ENCODE measurements at regions not wholly inside any gene's neighbourhood (a gene's known extent, or its start where the extent isn't known, plus 50 kb on each side); places are given as distances from the start of the nearest gene placed in this dataset.

DNA sequence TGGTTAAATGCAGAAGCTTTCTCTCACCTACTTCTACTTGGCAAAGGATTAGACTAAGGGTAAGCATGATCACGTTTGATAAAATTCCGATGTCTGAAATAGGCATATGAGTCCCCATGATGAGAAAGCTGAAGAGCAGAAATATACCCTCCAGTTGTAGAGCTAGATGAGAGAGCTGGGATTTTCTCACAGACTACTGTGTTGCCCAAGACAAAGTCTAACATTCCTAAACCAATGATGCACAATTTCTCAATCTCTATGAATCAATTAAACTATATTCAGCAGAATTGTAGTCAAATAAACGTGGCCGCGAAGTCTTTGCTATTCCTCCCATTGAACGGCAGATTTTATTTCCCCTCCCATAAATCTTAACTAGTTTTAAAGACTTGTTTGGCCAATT lies 699.2 kb downstream of the KCNT2 start:
- DNase-seq (ENCODE audit: low read depth), result no peak
- TF ChIP-seq, protein P1, sequence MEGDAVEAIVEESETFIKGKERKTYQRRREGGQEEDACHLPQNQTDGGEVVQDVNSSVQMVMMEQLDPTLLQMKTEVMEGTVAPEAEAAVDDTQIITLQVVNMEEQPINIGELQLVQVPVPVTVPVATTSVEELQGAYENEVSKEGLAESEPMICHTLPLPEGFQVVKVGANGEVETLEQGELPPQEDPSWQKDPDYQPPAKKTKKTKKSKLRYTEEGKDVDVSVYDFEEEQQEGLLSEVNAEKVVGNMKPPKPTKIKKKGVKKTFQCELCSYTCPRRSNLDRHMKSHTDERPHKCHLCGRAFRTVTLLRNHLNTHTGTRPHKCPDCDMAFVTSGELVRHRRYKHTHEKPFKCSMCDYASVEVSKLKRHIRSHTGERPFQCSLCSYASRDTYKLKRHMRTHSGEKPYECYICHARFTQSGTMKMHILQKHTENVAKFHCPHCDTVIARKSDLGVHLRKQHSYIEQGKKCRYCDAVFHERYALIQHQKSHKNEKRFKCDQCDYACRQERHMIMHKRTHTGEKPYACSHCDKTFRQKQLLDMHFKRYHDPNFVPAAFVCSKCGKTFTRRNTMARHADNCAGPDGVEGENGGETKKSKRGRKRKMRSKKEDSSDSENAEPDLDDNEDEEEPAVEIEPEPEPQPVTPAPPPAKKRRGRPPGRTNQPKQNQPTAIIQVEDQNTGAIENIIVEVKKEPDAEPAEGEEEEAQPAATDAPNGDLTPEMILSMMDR (IDR thresholded peaks at IDR 0.05; ENCODE audit: insufficient read depth, low read depth, low read length, missing control alignments), result no peak
- no peak overlapping the region for H3K4me3 ChIP-seq (ENCODE audit: low read depth, low read length)

DNA sequence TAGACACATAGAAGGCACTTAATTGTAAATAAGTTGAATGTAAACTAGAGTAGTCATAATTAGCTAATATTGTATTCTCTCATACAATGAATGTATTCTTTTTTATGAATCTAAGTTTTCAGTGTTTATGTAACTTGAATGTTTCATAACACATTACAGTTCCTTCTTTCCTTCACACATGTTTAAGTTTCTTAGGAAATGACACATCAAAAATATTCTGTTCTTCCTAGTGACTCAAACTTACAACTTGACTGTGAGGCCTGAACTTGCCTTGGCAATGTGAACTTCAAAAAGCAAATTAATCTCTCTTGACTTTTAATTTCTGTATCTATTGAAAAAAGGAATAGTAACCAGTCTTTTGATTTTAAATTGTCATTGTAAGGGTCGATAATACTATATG lies 700.1 kb downstream of the KCNT2 start:
- no peak overlapping the region for H3K4me3 ChIP-seq (ENCODE audit: low read depth, low read length)
- TF ChIP-seq, protein P1 (IDR thresholded peaks at IDR 0.05; ENCODE audit: insufficient read depth, low read depth, low read length, missing control alignments), result no peak
- no peak for DNase-seq (ENCODE audit: low read depth)

DNA sequence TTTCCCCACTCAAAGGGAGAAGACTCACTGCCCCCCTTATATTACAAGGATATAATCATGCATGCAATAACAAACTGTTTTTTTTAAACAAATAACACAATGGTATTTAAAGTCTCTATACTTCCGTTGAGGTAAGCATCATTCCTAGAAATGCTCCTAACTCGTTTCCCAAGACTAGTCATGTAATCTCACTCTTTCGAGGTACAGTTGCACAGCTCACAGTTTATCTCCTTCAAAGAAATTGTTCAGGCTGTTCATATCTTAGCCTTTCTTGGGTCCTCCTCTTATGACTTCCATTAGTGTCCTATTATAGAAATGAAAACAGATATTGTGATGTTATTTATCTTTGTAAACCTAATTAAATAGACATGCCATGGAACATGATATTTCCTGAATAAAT lies 705.0 kb downstream of the KCNT2 start:
- DNase-seq (ENCODE audit: low read depth), result no peak
- H3K4me3 ChIP-seq (ENCODE audit: low read depth, low read length), result no peak overlapping the region
- TF ChIP-seq, protein P1 (IDR thresholded peaks at IDR 0.05; ENCODE audit: insufficient read depth, low read depth, low read length, missing control alignments), result no peak

DNA sequence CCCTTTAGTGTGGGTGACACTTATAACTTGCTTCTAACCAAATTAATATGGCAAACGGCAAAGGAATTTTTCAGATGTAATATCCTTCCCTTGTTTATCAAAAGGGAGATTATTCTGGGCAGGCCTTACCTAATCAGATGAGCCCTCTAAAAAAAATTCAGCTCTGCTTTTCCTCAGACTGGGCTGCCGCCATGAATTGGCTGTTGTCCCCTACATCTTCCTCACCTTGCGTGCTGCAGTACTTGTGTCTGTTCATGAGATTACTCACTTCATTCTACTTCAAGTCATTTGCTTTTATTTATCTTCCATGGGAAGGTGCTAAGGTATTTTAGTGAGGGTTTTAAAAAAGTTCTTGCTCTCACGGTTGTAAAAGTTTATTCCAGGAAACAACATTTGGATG lies 705.5 kb downstream of the KCNT2 start:
- DNase-seq (ENCODE audit: low read depth), result no peak
- TF ChIP-seq, protein P1 (IDR thresholded peaks at IDR 0.05; ENCODE audit: insufficient read depth, low read depth, low read length, missing control alignments), result no peak
- H3K4me3 ChIP-seq (ENCODE audit: low read depth, low read length), result no peak overlapping the region

DNA sequence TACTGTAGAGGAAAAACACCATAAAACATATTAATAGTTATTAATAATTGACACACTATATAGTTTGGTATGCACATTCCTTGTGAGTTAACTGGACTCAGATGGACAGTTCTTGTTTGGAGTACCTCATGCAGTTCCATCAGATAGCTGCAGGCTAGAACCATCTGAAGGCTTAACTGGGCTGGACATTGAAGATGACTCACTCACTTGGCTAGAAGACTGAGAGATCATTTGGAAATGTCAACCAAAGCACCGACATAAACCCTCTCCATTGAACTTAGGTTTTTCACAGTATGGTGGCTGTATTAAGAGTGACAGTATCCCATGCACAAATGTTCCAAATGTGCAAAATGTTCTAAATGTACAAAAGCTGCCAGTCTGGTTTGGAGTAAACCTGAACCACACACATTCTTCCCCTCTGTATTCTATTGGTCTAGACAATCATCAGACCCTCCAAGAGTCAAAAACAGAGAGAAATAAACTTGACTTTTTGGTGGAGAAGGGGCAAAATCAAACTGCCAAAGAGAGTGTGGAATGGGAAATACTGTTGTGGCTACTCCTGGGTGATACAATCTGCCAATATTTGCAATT lies 708.4 kb downstream of the KCNT2 start:
- TF ChIP-seq, protein P1 (IDR thresholded peaks at IDR 0.05; ENCODE audit: insufficient read depth, low read depth, low read length, missing control alignments), result no peak
- H3K4me3 ChIP-seq (ENCODE audit: low read depth, low read length), result no peak overlapping the region
- no peak for DNase-seq (ENCODE audit: low read depth)

DNA sequence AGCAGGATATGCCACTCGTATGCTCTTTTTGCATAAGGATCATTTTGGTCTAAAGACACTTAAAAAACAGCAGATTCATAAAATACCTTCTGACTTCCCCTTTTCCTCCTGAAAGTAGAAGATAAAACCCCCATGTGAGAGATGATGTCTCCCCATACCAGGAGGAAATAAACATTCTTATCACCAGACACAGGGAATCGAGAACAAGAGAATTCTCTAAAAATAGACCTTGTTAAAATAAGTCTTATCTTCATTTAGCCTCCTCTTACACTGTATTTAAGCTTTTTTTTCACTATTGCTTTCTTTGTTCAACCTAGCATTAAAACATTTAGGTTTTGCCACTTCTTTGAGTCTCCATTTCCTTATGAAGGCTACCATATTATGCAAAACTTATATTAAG lies 709.3 kb downstream of the KCNT2 start:
- no peak for DNase-seq (ENCODE audit: low read depth)
- no peak overlapping the region for H3K4me3 ChIP-seq (ENCODE audit: low read depth, low read length)
- TF ChIP-seq, protein P1 (IDR thresholded peaks at IDR 0.05; ENCODE audit: insufficient read depth, low read depth, low read length, missing control alignments), result no peak

DNA sequence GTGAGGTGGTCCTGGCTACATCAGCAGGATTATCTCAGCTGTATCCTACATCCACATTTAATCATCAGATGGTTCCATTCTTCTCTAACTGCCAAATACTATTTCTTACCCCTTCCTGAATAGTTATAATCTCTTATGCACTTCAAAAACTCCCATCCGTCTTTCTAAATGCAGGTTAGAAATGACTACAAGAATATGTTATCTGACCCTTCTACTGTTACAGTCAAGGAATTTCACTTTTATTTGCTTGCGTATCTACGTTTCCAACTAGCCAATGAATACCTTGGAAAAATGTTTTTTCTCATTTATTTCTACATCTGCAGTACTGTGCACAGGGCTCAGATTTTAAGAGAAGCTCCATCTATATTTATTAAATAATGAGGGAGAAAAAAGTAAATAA lies 709.9 kb downstream of the KCNT2 start:
- DNase-seq (ENCODE audit: low read depth), result no peak
- TF ChIP-seq, protein P1 (IDR thresholded peaks at IDR 0.05; ENCODE audit: insufficient read depth, low read depth, low read length, missing control alignments), result no peak
- H3K4me3 ChIP-seq (ENCODE audit: low read depth, low read length), result no peak overlapping the region
